NOMO-1 treated with DMSO at 0.1 percent for 48 hours (cell line): ENCODE measurements at regions not wholly inside any gene's neighbourhood (a gene's known extent, or its start where the extent isn't known, plus 50 kb on each side); places are given as distances from the start of the nearest gene placed in this dataset.

Source experiments
- DNase-seq: peaks from one replicate; lab custom pipeline; 2025; ENCODE audit not compliant: unreplicated experiment; lab: John Stamatoyannopoulos, UW

DNA sequence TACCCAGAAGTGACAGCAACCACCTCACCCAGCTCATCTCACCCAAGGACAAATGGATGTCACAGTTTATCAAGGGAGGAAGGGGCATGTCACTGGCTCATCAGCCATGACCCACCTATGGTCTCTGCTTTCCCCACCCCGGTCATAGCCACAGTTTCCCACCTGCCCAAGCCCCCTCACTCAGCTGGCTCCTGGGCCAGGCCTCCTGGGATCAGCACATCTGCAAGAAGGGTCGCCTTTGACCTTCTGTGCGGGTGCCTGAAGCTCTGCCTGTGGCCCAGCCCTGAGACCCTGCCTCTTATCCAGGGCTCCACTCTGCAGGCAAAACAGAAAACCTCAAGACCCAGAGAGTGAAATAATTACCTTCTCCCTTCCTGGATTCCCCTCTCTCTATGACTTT is 236.4 kb downstream of the BUD13 start:
- no peak for DNase-seq

DNA sequence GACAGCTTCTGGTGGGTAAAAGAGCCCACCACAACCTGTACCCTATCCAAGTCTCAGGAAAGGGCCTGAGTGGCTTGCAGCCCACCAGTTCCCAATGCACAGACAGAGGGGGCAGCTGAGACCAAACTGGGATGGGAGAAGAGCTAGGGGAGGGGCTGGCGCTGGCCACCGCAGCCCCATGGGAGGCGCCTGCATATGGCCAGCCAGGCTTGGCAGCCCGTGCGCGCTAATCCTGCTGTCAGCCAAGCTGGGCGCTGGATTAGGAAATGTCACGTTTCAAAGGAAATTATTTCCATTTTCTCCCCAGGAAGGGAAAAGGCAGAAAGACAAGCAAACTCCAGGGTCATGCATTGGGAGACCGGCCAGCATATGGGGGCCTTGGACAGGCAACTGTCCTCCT is 236.8 kb downstream of the BUD13 start:
- DNase-seq, result no peak

DNA sequence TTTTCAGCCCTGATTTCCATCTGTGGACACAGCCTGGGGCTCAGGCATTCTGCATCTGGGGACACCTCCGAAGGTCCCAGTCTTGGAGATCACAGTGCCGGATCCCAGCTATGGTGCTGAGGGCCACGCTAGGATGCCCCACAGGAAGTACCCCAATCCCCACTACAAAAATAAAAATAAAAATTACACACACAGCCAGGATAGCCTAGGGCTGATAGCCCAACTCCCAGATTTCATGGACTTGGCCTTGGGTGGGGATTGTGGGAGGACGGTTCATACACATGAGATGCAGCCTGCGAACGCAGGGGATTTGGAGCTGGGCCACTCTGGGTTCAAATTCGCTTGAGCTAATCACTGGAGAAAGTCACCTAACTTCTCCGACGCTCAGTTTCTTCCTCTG is 237.7 kb downstream of the BUD13 start:
- no peak for DNase-seq

DNA sequence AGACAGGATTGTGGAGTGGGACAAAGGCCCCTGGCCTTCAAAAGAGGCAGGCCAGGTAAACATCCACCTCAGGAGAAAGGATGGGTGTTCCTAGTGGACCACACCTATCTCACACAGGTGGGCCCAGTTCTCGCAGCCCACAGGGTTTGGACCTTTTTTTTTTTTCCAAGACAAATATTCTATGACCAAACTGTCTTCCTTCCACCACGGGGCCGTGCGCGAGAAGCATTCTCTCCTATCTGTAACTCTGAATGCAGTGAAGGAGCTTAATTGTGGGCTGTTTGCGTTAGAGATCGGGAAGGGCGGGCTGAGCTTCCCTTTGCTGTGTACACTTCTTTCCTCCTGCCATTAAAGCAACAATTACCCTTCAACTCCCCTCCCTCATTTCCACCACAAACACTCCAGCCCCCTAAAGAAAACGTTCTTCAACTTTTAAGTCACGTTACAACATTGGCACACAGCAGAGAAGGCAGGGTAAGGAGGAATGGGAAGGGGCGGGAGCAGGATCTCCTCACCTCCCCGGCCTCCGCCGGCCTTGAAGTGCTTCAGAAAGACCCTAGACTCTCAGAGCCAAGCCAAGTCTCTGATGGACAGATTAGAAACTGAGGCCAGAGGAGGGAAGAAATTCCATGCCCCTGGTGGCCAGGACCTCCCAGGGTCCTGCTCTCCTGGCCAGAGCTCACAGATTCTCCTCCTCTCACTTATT is 238.4 kb downstream of the BUD13 start:
- DNase-seq, result no peak

DNA sequence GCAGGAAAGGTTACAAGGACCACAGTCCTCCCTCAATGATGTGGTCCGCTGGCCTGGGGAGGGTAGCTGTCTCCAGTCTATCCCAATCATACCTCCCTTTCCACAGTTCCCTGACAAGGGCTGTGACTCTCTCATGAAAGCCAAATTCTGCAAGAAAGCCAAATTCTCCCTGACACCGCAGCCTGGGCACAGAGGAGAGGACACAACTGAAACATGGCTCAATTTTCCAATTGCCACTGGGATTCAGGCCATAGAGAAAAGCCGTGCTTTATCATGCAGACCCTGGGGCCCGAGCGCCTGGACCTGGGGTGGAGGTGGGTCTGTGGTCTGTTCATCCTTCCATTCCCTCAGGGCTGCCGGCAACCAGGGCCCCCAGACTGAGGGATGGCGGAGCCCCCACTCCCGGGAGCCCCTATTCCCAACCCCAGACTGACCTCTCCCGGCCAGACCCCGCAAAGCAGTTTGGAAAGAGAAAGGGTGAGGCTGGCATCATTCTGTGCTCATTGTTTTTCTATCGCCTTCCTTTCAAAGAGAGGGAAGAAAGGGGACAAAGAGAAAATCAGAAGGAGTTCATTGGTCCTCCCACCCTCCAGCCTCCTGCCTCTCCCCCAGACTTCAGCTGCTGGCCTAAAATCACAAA is 239.5 kb downstream of the BUD13 start:
- no peak for DNase-seq

DNA sequence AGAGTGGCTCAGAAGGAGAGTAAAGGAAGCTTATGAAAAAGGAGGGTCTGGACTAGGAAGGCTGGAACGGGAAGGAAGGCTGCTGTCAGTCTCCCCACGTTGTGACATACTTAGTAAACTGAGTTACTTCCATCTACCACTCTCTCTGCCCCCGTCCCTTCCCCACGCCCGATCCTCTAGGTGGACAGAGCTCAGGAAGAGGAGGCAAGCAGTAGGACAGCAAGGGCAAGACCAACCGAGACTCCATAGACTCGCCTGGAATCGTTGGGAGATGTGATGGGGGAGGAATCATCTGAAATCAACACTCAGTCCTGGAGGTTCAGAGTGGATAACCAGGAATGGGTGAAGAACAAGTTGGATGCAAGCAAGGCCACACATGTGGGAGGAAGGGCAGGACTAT is 240.7 kb downstream of the BUD13 start:
- DNase-seq, result no peak

DNA sequence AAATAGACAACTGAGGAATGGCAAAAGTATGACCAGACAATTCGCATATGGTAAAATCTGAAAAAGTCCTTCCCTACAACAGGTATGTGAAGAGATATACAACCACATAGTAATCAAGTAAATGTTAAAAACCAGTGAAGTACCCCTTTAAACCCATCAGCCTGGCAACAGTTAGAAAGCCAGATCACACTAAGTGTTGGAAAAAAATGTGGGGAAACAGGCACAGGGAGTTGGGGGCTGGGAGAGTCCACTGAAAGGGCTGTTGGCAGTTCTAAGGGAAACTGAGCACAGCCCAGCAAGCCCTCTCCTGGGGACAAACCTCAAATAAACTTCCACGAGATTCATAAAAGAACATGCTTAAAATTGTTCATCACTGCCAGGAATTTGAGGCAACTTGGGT is 242.1 kb downstream of the BUD13 start:
- no peak for DNase-seq

DNA sequence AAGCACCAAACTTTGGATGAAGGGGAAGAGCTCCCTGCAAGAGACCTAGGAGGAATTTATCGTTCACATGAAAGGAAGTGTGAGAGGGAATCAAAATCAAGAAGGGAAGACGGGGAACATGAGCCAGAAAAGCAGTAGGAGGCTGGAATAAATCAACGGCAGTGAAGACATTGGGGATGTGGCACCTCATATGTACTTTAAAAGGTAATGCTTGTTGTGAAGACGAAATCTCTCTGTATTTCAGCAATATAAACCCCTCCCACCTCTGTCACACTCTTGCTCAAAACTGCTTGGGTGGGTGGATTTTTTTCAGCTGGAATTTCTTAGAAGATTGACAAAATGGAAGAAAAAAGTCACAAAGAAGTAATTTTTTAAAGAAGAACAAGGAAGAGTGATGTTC is 243.5 kb downstream of the BUD13 start:
- DNase-seq, result no peak

DNA sequence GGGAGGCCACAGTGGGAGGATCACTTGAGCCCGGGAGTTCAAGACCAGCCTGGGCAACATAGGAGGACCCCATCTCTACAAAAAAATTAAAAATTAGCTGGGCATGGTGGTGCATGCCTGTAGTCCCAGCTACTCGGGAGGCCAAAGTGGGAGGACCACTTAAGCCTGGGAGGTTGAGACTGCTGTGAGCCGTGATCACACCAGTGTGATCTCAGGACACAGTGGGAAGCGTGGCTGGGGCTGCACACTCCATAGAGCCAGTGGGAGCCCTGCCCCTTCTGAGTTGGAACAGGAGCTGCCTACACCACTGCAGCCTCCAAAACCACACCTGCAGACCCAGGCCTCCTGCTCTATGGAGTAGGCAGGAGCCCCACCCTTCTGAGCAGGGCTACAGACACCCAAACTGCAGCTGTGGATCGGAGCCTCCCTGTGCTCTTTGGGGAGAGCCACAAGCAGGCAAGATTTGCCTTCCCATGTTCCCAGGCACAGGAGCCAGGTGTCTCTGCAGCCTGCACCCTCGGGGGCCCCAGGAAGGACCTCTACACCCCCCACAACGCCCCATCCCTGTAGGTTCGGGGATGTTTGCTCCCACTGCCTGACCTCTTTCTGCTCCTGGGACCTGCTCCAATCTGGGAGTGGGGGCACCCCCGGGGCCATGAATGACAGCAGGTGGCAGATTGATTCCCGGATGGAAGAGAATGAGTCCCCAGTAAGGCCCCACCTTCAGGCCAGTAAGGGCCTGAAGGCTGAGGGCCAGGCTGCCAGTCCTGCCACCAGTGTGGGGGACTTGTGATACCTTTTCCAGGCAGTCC is 245.4 kb downstream of the BUD13 start:
- no peak for DNase-seq

DNA sequence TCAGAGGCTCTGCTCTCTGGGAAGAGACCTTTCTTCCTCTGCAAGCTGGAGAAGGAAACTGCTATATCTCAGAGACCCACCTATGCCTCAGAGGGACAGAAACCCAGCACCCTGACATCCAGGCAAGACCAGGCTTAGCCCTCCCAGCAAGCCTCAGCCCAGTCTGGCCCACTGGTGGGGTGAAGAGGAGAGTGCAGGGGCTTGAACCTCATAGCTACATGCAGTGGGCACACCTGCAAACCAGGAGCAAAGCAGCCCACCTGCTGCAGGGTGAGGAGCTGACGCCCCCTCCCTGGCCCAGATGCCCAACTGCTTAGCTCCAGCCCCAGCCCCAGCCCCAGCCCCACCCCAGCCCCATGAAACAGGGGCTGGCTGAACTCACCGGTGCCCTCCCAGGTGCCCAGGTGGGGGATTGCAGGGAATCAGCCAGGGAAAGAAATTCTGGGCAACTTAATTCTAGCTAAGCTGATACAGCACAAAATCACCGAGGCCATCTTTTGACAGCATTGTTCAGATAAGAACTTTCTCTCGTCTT is 246.8 kb downstream of the BUD13 start:
- DNase-seq, result no peak

DNA sequence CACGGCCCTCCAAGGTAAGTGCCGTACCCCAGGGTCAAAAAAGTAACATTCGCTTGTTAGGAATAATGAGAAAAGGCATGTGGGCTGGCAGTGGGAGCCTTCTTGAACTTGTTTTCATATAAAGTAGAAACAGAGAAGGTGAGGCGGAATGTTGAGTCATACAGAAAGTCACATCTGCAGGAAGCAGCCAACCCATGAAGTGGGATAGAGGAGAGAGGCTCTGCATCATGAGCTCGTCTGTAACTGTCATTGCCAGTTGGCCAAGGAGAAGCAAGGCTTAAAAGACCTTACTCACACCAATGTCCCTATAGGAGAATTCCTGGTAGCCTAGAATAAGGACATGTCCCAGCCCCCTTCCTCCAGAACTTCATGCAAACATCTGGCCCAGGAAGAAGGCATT is 253.3 kb downstream of the BUD13 start:
- no peak for DNase-seq

DNA sequence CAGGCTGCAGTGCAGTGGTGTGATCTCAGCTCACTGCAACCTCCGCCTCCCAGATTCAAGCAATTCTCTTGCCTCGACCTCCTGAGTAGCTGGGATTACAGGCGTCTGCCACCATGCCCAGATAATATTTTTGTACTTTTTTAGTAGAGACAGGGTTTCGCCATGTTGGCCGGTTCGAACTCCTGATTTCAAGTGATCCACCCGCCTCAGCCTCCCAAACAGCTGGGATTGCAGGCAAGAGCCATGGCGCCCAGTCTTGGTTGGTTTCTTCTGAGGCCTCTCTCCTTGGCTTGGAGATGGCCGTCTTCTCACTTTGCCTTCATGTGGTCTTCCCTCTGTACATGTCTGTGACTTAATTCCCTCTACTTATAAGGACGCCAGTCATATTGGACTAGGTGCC is 254.6 kb downstream of the BUD13 start:
- DNase-seq, result no peak

DNA sequence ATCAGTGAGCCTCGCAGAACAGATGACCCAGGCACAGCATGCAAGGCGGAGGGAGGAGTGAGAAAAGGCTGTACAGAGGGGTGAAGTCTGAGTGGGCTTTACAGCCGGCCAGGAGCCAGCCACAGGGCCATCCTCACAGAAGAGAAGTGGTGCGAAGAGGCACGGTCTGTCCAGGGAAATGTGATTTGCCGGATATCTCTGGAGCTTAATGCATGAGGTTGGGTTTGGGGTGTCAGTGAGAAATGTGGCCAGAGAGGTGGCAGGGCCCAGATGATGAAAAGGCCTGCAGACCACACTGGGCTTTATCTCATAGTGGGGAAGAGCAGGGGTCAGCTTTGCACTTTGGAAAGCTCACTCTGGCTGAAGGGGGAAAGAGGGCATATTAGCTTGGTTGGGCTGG is 255.2 kb downstream of the BUD13 start:
- no peak for DNase-seq

DNA sequence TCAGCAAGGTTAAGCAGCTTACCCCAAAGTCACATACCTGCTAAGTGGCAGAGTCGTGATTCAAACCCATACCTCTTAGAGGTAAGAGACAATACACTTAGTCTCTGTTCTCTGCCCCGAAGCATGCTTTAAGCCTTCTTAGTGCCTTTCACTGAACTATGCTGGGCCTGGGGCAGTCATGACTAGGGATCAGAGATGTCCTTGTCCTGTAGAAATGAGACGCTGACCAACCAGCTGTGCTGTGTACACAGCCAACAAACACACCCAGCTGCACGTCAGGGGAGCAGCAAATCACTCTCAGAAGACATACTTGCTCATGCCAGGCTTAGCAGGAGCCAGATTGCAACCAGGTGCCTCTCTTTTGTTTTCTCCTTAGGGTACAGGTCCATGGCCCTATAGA is 255.7 kb downstream of the BUD13 start:
- DNase-seq, result no peak

DNA sequence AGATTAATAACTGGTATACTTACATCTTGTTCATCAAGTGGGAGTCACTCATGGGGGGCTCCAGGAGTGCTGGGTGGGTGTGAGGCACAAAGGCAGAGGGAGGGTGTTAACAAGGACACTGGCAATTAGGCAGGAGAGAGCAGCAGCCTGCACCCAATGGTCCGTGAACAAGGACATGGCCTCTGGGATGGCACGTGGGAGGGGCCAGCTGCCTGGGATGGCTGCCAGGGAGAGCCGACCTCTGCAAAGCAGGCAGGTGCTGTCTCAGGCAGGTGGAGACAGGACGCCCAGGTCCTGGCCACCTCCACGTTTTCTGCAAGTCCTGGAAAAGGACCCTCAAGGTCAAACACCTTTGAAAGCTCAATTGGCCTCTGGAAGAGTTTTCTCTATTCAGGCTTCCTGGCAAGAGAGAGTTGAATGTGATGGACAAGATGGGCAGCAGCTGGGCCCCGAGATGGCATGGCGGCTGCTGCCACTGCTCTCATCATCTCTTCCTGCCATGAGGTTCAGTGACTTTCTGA is 257.1 kb downstream of the BUD13 start:
- no peak for DNase-seq

DNA sequence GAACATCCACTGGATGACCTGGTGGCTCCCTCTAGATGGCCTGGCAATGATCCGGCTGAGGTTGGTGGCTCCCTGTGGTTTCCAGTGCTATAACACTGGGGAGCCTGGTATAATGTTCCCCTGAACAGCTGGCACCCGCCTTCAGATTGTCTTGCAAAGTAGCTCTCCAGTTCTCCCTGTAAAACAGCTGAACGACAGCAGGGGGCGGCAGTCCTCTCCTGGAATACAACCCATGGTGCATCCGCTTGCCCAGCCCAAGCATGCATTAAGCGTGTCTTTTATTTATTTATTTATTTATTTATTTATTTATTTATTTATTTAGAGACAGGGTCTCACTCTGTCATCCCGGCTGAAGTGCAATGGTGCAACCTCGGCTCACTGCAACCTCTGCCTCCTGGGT is 258.9 kb downstream of the BUD13 start:
- DNase-seq, result peak; percentile 3

DNA sequence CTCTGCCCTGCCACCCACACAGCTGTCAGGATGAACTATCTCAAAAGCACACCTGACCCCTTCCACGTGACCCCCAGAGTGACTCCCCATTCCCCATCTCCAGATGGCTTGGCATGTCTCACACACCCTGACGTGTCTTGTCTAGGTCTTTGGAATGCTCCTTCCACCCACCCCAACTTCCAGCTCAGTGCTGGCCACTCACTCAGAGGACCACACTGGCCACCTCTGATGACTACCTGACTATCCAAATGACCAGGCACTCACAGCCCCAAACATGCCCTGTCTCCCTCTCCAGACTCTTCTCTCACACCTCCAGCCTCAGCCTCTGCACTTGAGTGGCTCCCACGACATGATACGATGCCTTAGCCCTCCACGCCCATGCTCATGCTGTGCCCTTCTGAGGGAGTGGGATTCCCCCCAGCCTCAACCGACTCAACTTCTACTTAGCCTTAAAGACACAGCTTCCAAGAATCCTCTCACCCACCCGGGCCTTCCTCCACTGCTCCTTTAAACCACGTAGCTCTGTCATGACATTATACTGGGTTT is 259.4 kb downstream of the BUD13 start:
- no peak for DNase-seq

DNA sequence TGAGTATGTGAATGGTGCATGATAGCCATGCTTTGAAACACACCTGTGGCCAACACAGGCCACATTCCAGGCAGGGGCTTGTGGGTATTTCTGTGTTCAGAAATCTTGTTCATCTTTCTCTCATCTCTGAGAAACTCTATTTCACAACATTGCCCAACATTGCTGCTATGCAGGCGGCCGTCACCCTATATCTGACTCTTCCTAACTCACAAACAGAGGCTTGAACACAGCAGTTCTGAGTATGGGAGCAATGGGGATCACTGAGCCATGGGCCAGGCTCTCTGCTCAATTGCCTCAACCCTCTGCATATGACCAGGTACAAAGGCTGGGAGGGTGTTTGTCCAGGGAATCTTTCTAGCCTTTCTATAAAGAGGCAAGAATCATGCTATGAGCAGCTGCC is 259.9 kb downstream of the BUD13 start:
- DNase-seq, result no peak

DNA sequence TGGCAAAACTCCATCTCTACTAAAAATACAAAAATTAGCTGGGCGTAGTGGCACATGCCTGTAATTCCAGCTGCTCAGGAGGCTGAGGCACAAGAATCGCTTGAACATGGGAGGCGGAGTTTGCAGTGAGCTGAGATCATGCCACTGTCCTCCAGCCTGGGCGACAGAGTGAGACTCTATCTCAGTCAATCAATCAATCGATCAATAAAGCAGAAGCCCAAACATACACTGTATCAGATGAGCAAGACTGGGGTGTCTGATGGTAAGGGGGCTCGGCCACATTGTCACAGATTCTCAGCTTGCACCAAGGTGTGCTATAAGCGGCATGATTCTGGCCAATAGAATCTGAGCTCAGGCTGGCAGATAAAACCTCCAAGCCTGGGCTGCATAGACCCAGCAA is 261.1 kb downstream of the BUD13 start:
- no peak for DNase-seq

DNA sequence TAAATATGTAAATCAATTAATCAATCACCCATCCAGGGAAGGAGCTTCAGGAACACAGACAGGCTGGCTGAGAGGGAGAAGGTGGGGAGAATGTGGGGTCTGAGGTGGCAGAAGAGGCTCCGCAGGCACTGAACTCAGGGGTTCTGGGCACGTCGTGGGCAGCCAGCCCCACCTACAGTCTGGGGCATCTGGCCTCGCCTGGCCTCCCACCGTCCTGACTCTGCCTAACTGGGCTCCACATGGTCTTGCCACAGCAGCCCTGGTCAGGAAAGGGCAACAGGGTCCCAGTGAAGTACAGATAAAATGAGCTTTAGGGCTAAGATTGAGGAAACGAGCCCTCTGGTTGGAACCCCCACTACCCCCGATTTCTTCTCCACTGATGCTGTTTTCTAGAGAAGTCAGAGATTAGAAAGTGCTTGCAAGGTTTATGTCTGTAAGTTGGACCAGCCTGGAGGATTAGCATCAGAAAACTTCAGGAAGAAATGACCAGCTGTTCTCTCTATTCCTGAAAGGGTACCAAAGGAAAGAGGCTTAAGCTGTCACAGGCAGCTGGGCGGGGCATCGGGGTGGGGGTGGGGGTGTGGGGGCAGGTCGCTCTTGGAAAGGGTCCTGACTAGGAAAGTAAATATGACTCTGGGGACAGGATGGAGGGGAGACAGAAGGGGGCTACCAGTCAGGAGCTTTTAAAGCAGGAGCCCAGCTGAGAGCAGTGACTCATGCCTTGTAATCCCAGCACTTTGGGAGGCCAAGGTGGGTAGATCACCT is 261.7 kb downstream of the BUD13 start:
- DNase-seq, result no peak

DNA sequence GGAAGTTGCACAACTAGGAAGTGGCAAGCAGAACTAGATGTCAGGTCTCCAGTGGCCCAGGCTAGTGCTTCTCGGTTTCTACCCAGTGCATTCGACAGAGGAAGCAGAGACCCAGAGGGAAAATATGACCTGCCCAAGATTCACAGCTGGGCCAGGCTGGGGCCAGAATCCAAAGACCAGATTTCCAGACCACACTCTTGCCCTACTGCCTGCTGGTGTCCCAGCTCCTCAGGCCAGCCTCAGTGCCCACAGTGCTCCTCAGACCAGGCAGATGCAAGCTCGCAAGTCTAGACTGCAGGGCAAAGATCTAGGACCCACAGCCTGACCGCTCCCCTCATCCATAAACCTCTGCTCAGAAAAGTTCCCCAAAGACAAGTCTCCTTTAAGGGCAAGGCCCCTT is 262.6 kb downstream of the BUD13 start:
- DNase-seq, result no peak
